Neural cell (in vitro differentiated cells): ENCODE measurements at regions not wholly inside any gene's neighbourhood (a gene's known extent, or its start where the extent isn't known, plus 50 kb on each side); places are given as distances from the start of the nearest gene placed in this dataset.

Source experiments
- H2AFZ ChIP-seq: fragments of 200-600, 300-800 bp; sonication (generic), shearing (Covaris generic); 2 replicates; pipeline ENCODE4 v1.6.0; 2014; ENCODE audit warnings: low read depth, mild to moderate bottlenecking, antibody characterized with exemption, low read length, moderate library complexity
- H3F3A ChIP-seq: fragments of 200-600 bp; shearing (Covaris generic); 2 replicates; pipeline ENCODE4 v1.6.1; 2016; ENCODE audit warnings: mild to moderate bottlenecking, moderate library complexity, mixed read lengths, antibody characterized with exemption, low read length; ENCODE audit not compliant: insufficient read depth, poor library complexity, severe bottlenecking
- H3K27ac ChIP-seq: fragments of 200-600, 300-800 bp; sonication (generic), shearing (Covaris generic); 2 replicates; pipeline ENCODE4 v1.5.1; 2014; ENCODE audit warnings: mild to moderate bottlenecking, low read length, moderate library complexity
- H3K27me3 ChIP-seq: fragments of 300-800, 200-600 bp; sonication (generic), shearing (Covaris generic); 2 replicates; pipeline ENCODE4 v1.6.0; 2014; ENCODE audit warnings: mild to moderate bottlenecking, low read depth, low read length, moderate library complexity; ENCODE audit not compliant: insufficient read depth
- H3K36me3 ChIP-seq: fragments of 300-800, 200-600 bp; sonication (generic), shearing (Covaris generic); 2 replicates; pipeline ENCODE4 v1.5.1; 2014; ENCODE audit warnings: mild to moderate bottlenecking, antibody characterized with exemption, low read length, moderate library complexity; ENCODE audit not compliant: insufficient read depth
- H3K4me2 ChIP-seq: fragments of 300-800, 200-600 bp; sonication (generic), shearing (Covaris generic); 2 replicates; pipeline ENCODE4 v1.6.0; 2014; ENCODE audit warnings: mild to moderate bottlenecking, low read length
- H3K4me3 ChIP-seq: fragments of 300-800, 200-600 bp; sonication (generic), shearing (Covaris generic); 2 replicates; pipeline ENCODE4 v1.5.1; 2014; ENCODE audit warnings: mild to moderate bottlenecking, low read length, moderate library complexity
- H3K79me2 ChIP-seq: fragments of 200-600 bp; shearing (Covaris generic); replicated peaks from 2 replicates; pipeline ENCODE4 v1.6.0; 2014; ENCODE audit warnings: mild to moderate bottlenecking, low read length, moderate library complexity; ENCODE audit not compliant: insufficient read depth
- H3K9ac ChIP-seq: fragments of 300-800, 200-600 bp; sonication (generic), shearing (Covaris generic); 2 replicates; pipeline ENCODE4 v1.6.1; 2016; ENCODE audit warnings: mild to moderate bottlenecking, low read length, mixed read lengths
- H3K9me2 ChIP-seq: fragments of 200-600 bp; shearing (Covaris generic); 2 replicates; pipeline ENCODE4 v1.6.1; 2016; ENCODE audit warnings: mild to moderate bottlenecking, low read length, mixed read lengths; ENCODE audit not compliant: insufficient read depth
- H3K9me3 ChIP-seq: fragments of 200-600, 300-800 bp; sonication (generic), shearing (Covaris generic); 2 replicates; pipeline ENCODE4 v1.6.1; 2016; ENCODE audit warnings: mild to moderate bottlenecking, mixed run types, low read length, moderate library complexity, mixed read lengths
- H4K20me1 ChIP-seq: fragments of 200-600 bp; shearing (Covaris generic); 2 replicates; pipeline ENCODE4 v1.6.1; 2016; ENCODE audit warnings: mild to moderate bottlenecking, mixed run types; ENCODE audit not compliant: insufficient read depth
- CTCF ChIP-seq: fragments of 450-650 bp; IDR thresholded peaks from 2 replicates; pipeline ENCODE4 v1.5.1; 2014; ENCODE audit warnings: antibody characterized with exemption, mild to moderate bottlenecking, moderate library complexity; ENCODE audit not compliant: poor library complexity, severe bottlenecking
- EP300 ChIP-seq: fragments of 450-650 bp; conservative IDR thresholded peaks from 2 replicates; pipeline ENCODE4 v1.6.1; 2014; ENCODE audit warnings: antibody characterized with exemption, mild to moderate bottlenecking, moderate library complexity; ENCODE audit not compliant: poor library complexity, severe bottlenecking
- EZH2 ChIP-seq: fragments of 200-600, 300-800 bp; shearing (Covaris generic), sonication (generic); IDR thresholded peaks from 2 replicates; pipeline ENCODE4 v1.6.1; 2014; ENCODE audit warnings: antibody characterized with exemption, low read length, borderline replicate concordance, mild to moderate bottlenecking; ENCODE audit not compliant: insufficient read depth, poor library complexity, severe bottlenecking
- MXI1 ChIP-seq: fragments of 450-650 bp; conservative IDR thresholded peaks from 2 replicates; pipeline ENCODE4 v1.6.1; 2014; ENCODE audit warnings: antibody characterized with exemption, mild to moderate bottlenecking; ENCODE audit not compliant: poor library complexity, severe bottlenecking
- POLR2AphosphoS5 ChIP-seq: IDR thresholded peaks from 2 replicates; pipeline ENCODE4 v1.6.1; 2012
- RAD21 ChIP-seq: fragments of 450-650 bp; conservative IDR thresholded peaks from 2 replicates; pipeline ENCODE4 v1.6.1; 2014; ENCODE audit warnings: antibody characterized with exemption, mild to moderate bottlenecking, moderate library complexity
- REST ChIP-seq: IDR thresholded peaks from 2 replicates; pipeline ENCODE4 v1.6.1; 2012; ENCODE audit warnings: borderline replicate concordance
- SMC3 ChIP-seq: fragments of 450-650 bp; conservative IDR thresholded peaks from 2 replicates; pipeline ENCODE4 v1.6.1; 2014; ENCODE audit warnings: antibody characterized with exemption, mild to moderate bottlenecking, moderate library complexity; ENCODE audit not compliant: poor library complexity
- TAF1 ChIP-seq: IDR thresholded peaks from 2 replicates; pipeline ENCODE4 v1.6.1; 2012; ENCODE audit warnings: low read depth

GRCh38 chr15:93213281-93213680 is 124.3 kb upstream of the RGMA start:
- H3K9me3 ChIP-seq, result no peaks in the 10 kb centered on the region
- no peaks in the 10 kb centered on the region for H3K9me2 ChIP-seq
- no peaks in the 10 kb centered on the region for H3K79me2 ChIP-seq
- TF ChIP-seq RAD21, result no peak
- TF ChIP-seq TAF1, result no peak
- TF ChIP-seq REST, result no peak
- TF ChIP-seq MXI1, result no peak
- no peak for TF ChIP-seq EP300
- TF ChIP-seq EZH2, result no peak
- no peak for TF ChIP-seq SMC3
- no peak for TF ChIP-seq POLR2AphosphoS5
- no peak for TF ChIP-seq CTCF
- H2AFZ ChIP-seq, result no peak overlapping the region
- no peak overlapping the region for H3K9ac ChIP-seq
- no peak overlapping the region for H3K4me3 ChIP-seq
- no peak overlapping the region for H3K4me2 ChIP-seq
- H3K36me3 ChIP-seq, result no peaks in the 10 kb centered on the region
- no peaks in the 10 kb centered on the region for H3K27me3 ChIP-seq
- H3F3A ChIP-seq, result no peaks in the 10 kb centered on the region
- H3K27ac ChIP-seq, result no peak overlapping the region
- H4K20me1 ChIP-seq, result no peaks in the 10 kb centered on the region

- no peaks in the 10 kb centered on the region for H3K9me2 ChIP-seq
- H3K27ac ChIP-seq, result no peak overlapping the region
- H3K27me3 ChIP-seq, result no peaks in the 10 kb centered on the region
- H3K9ac ChIP-seq, result no peak overlapping the region
- H3K9me3 ChIP-seq, result no peaks in the 10 kb centered on the region
- H2AFZ ChIP-seq, result no peak overlapping the region
- no peaks in the 10 kb centered on the region for H4K20me1 ChIP-seq
- H3K4me3 ChIP-seq, result no peak overlapping the region
- no peak overlapping the region for H3K4me2 ChIP-seq
- TF ChIP-seq MXI1, result no peak
- TF ChIP-seq POLR2AphosphoS5, result no peak
- TF ChIP-seq SMC3, result no peak
- TF ChIP-seq EZH2, result no peak
- TF ChIP-seq EP300, result no peak
- TF ChIP-seq CTCF, result no peak
- TF ChIP-seq RAD21, result no peak
- TF ChIP-seq TAF1, result no peak
- no peak for TF ChIP-seq REST
- no peaks in the 10 kb centered on the region for H3K36me3 ChIP-seq
- no peaks in the 10 kb centered on the region for H3F3A ChIP-seq
- no peaks in the 10 kb centered on the region for H3K79me2 ChIP-seq
Measured at GRCh38 chr15:93212578-93212977, 123.6 kb upstream of the RGMA start.
